ENCODE measurements at regions not wholly inside any gene's neighbourhood (a gene's known extent, or its start where the extent isn't known, plus 50 kb on each side); places are given as distances from the start of the nearest gene placed in this dataset.

- DNase-seq = no peak
These were observed 78.7 kb upstream of the SLCO4A1 start for GRCh38 chr20:62563561-62563960.

DNA sequence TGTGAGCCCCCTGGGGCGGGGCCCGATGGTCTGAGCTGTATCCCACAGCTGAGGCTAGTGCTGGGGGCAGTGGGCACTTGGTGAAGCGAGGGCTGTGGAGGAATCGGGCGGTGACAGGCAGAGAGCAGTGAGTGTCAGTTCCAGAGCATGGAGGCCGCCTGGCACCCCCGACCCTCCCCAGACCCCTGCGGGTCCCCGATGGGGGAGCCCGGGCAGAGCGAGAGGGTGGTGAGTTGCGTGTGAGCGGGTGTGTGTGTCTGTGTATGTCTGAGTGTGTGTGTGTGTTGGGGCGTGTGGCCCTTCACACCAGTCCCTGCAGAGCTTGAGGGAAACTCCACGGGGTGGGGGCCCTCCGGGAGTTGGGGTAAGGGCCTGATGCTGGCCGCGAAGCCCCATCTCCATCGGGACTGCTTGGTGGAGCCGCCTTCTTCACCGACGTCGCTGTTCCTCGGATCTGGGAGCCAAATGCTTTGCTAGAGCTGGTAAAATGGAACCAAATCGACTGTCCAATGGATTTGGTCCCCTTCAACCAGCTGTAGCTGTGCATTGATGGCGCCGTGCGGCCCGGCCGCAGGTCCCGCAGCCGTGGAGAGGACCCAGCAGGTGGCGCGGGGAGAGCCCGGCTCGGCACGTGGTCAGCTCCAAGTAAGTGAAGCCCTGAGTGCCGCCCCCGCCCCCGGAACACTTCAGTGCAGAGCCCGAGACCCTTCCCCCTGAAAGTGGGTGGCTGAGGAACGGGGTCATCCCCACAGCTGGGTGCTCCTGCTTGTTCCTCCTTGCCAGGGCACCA, 77.7 kb upstream of the SLCO4A1 start:
- DNase-seq = no peak

DNA sequence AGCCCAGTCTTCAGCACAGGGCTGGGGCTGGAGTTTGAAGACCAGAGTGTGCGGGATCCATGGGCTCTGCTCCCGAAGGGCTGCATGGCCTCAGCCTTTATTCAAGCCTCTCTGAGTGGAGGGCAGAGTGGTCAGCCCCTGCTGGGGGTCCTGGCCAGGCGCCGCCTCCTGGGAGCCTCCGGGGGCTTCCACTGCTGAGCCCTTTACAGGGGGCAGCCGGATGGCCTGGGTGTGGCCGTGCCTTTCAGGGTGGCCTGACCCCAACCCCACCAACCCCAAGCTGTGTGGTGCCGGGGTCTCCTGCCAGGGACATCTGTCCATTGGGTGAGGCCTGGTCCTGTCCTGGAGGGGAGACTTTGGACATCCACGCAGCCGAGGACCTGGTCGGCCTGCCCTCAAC, 76.0 kb upstream of the SLCO4A1 start:
- DNase-seq = no peak

DNA sequence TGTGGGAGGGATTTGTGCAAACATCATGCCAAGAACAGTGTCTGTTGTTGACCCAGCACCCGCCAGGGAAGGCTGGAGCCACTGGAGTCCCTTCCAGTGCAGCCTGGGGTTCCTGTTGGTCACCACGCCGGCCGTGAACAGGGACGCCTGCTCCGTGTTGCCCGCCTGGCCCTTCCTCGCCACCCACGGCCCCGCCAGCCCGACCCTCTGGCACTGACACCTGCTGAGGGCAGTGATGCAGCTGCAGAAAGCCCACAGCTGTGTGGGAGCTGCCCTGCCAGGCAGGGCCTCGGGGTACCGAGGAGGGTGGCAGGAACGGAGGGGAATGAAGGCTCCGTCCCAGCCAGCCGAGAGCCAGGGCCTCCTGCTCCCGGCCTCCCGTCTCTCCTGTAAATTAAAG, 75.5 kb upstream of the SLCO4A1 start:
- DNase-seq = no peak

- DNase-seq = no peak
These were observed 74.9 kb upstream of the SLCO4A1 start for GRCh38 chr20:62567246-62568044.

DNA sequence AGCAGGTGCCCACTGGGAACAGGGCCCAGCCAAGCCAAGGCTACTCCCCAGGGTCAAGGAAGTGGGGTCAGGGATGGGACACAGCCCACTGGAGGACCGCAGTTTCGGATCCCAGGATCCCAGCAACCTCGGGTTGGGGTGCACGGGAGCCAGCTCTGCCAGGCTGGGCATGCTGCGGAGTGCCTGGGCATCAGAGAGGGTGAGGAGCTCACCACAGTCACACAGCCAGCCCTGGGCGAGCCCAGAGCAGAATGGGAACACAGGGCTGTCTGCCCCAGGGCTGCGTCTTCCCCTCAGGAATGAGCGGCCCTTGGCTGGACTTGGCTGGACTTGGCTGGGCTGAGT, 74.3 kb upstream of the SLCO4A1 start:
- no peak for DNase-seq

GRCh38 chr20:62569615-62570014, 72.7 kb upstream of the SLCO4A1 start:
- DNase-seq = no peak

- no peak for DNase-seq
These were observed 71.9 kb upstream of the SLCO4A1 start for GRCh38 chr20:62570403-62570802.

GRCh38 chr20:62570897-62571668, 71.2 kb upstream of the SLCO4A1 start:
- no peak for DNase-seq

GRCh38 chr20:62571669-62572344, 70.5 kb upstream of the SLCO4A1 start:
- no peak for DNase-seq

DNA sequence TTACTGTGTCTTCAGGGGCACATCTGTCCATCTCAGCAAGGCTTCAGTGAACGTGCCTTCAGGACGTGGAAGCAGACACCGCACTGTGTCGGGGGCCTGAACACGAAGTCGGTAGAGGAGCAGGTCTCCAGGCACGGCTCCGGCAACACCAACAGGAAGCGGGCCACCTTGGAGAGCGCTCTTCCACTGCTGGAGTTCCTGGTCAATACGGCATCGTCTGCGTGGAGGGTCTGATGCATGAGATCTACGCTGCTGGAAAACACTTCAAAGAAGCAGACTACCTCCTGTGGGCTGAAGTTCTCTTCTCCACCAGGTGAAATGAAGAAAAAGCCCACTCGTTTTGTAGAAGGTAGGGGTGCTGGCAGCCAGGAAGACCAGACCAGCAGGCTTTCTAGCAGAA, 69.3 kb upstream of the SLCO4A1 start:
- no peak for DNase-seq

DNA sequence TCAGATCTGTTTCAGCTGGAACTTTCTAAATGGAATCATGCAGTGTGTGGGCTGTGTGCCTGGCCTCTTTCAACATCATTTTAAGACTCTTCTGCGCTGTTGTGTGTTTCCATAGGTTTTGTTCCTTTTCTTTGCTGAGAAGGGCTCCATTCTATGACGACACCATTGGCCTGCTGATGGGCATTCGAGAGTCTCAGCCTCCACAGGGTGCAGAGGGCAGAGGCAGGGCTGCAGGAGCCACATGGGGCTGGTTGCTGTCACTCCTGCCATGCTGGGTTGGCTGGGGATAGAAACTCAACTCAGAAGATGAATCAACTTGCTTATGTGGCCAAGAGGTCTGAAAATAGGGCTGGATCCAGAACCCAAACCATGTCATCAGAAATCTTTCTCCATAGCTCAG, 68.5 kb upstream of the SLCO4A1 start:
- DNase-seq = no peak

- DNase-seq = no peak
These were observed 67.9 kb upstream of the SLCO4A1 start for GRCh38 chr20:62574230-62574993.

DNA sequence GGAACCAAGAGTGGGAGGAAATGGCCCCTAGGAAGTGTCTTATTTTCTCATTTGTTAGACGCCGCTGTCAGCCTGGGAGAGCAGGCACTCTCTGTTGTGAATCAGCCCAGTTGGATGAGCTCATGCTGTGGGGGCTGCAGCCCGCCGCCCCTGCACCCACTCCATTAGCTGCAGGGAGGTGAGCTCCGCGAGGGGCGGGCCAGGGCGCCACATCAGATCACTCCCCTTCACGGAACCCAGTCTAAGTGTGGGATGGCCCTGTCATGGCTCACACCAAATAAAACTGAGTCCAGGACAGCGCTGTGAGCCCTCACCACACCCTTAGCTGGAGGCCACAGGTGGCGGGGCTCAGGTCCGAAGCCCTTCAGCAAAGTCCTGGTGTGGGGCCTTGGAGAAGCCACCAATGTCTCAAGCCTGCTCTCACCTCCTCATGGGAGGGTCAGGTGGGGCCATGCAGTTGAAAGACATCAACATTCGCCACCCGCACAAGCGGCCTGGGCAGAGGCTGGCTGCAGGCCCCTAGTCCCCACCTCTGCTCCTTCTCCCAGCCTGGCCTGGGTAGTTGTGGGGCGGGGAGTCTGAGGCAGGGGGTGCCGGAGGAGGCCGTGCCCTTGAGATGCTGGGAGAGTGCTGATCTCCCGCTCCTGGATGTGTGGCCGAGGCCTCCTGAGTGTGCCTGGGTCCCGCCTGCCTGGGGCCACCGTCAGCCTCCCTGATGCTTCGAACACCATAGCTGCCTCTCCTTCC, 66.2 kb upstream of the SLCO4A1 start:
- DNase-seq = no peak

DNA sequence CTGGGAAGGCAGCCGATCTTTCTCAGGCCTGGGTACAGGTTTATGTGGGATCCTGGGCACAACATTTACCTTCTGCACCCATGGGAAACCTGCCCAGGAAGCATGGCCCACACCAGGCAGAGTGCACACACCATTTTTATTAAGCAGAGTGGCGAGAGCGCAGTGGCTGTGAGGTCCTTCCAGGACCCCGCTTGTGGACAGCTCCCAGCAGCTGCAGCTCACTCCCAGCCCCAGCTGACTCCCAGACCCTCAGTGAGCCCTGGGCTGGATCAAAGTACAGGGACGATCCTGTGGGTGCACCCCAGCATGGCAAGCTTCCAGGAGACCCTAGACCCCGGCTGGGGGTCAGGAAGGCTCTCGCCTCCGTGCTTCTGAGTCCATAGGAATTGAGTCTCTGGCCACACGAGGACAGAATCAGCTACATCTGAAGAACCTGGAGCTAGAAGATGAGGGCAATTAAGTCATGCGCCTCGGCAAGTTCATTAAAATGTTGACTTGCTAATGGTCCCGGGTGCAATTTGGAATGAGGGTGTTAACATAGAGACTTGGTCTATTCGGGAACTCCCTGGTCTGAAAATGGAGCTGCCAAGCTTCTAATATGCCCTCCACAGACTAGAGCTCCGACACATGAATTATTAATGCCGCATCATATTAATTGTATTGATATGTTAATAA, 65.4 kb upstream of the SLCO4A1 start:
- DNase-seq = no peak

- no peak for DNase-seq
These were observed 64.8 kb upstream of the SLCO4A1 start for GRCh38 chr20:62577490-62577836.

DNA sequence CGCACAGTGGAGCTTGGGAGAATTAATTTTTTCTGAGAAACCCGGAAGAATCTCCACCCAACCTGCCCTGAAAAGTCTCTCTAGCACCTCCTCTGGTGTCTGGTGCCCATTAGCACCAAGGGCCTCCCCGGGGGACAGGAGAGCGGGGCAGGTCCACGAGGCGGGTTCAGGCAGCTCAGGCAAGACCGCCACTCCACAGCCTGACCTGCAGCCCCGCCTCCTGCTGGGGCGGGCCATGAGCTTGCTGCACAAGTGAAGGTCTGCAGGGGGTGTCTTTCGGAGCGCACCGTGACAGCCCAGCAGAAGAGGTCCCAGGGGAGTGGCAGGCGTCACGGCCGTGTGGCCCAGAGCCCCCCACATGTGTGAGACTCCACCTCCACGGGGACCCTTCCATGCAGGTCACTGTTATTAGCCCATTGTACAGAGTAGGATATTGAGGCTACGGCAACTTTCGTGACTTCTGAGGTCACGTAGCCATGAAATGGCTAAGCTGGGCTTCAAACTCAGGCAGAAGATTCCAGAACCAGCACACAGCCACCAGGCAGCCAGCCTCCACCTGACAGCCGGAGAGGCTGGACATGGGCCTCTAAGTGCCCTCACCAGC, 63.9 kb upstream of the SLCO4A1 start:
- DNase-seq = no peak

- no peak for DNase-seq
These were observed 62.3 kb upstream of the SLCO4A1 start for GRCh38 chr20:62580052-62580451.

- DNase-seq = no peak
These were observed 61.6 kb upstream of the SLCO4A1 start for GRCh38 chr20:62580733-62581132.

DNA sequence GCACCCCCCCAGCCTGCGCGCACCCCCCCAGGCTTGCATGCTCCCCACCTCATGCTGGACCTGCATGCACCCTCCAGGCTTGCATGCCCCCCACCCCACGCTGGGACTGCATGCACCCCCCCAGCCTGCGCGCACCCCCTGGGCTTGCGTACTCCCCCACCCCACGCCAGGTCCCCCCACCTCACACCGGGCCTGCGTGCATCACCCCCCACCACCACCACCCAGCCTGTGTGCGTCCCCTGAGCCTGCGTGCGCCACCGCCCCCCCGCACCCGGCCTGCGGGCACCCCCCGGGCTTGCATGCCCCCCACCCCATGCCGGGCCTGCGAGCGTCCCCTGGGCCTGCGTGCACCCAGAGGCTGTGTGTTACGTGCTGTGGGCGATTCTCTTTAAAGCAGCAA, 61.0 kb upstream of the SLCO4A1 start:
- no peak for DNase-seq

- DNase-seq = no peak
These were observed 60.5 kb upstream of the SLCO4A1 start for GRCh38 chr20:62581806-62582205.

Measured in COR-L47 (cell line).